HCT116 (cell line): ENCODE measurements at regions not wholly inside any gene's neighbourhood (a gene's known extent, or its start where the extent isn't known, plus 50 kb on each side); places are given as distances from the start of the nearest gene placed in this dataset.

Experiments used
- ATAC-seq: fragments of 200-7000 bp; cut with Tn5 transposase; 2 replicates; pipeline ENCODE4 v1.9.1; 2020; ENCODE audit warnings: mild to moderate bottlenecking, moderate library complexity
- BruUV-seq: library from RNA; stranded (reverse); fragments of 400-500 nt; replicated peaks from 2 replicates; lab custom pipeline; 2021; lab: Mats Ljungman, UMichigan
- CTCF ChIA-PET: fragments of 300-600 bp; sonication (Branson Sonifier 250); formaldehyde crosslinking; loops from one replicate; lab custom pipeline; 2021; ENCODE audit warnings: antibody characterized with exemption; lab: Charles Lee
- POLR2A ChIA-PET: fragments of 300-600, 350-600 bp; sonication (Branson Sonifier 250); formaldehyde crosslinking; loops from one replicate; lab custom pipeline; 2021; ENCODE audit warnings: antibody characterized with exemption; lab: Charles Lee
- RAD21 ChIA-PET, 2 experiments: fragments of 300-600 bp; sonication (Branson Sonifier 250); formaldehyde crosslinking; loops; one replicate each; lab custom pipeline; 2023; ENCODE audit warnings: low total read pairs in 2 of 2; ENCODE audit not compliant: uncharacterized antibody in 2 of 2, unreplicated experiment in 2 of 2, low non-redundant PET in 1 of 2; lab: Charles Lee
- DNase-seq: peaks from one replicate; pipeline ENCODE4 v3.0.0-alpha.2; 2010; ENCODE audit warnings: low read depth, low spot score
- H2AFZ ChIP-seq: fragments of 200-600 bp; shearing (Covaris generic), sonication (generic); 2 replicates; pipeline ENCODE4 v1.6.1; 2017; ENCODE audit warnings: low read depth, mixed run types, mixed read lengths, antibody characterized with exemption, low read length; ENCODE audit not compliant: poor library complexity, severe bottlenecking
- H3K27ac ChIP-seq: 2 replicates; pipeline ENCODE4 v1.5.1; 2012; ENCODE audit warnings: low read depth, low read length
- H3K27me3 ChIP-seq: fragments of 200-600 bp; sonication (generic); 2 replicates; pipeline ENCODE4 v1.6.1; 2016; ENCODE audit warnings: mixed run types, low read length, mixed read lengths; ENCODE audit not compliant: insufficient read depth
- H3K36me3 ChIP-seq, 2 experiments: fragments of 200-500 bp in 1 of 2; fragments of 200-600 bp in 1 of 2; sonication (Bioruptor generic) in 1 of 2; sonication (generic) in 1 of 2; 2 replicates each; pipeline versions ENCODE4 v1.5.1 to v1.6.1; 2014 to 2016; ENCODE audit warnings: low read length in 2 of 2, inconsistent platforms in 1 of 2, mixed read lengths in 1 of 2, mixed run types in 1 of 2; ENCODE audit not compliant: insufficient read depth in 2 of 2, control insufficient read depth in 1 of 2
- H3K4me1 ChIP-seq, 2 experiments: fragments of 200-600 bp in 1 of 2; sonication (generic) in 1 of 2; 2 replicates each; pipeline versions ENCODE4 v1.5.1 to v1.6.1; 2012 to 2017; ENCODE audit warnings: low read length in 2 of 2, inconsistent platforms in 1 of 2, mild to moderate bottlenecking in 1 of 2, mixed read lengths in 1 of 2, mixed run types in 1 of 2, moderate library complexity in 1 of 2; ENCODE audit not compliant: insufficient read depth in 2 of 2, control insufficient read depth in 1 of 2
- H3K4me2 ChIP-seq: fragments of 200-600 bp; sonication (generic); 2 replicates; pipeline ENCODE4 v1.6.1; 2017; ENCODE audit warnings: mixed run types, low read length, mixed read lengths
- H3K4me3 ChIP-seq, 2 experiments: fragments of 200-600 bp in 1 of 2; sonication (generic) in 1 of 2; replicated peaks in 1 of 2; 2 replicates each; pipeline ENCODE4 v1.5.1; 2011 to 2016; ENCODE audit warnings: low read length in 2 of 2, control low read depth in 1 of 2, low read depth in 1 of 2, mild to moderate bottlenecking in 1 of 2, mixed read lengths in 1 of 2, mixed run types in 1 of 2
- H3K79me2 ChIP-seq: fragments of 200-600 bp; sonication (generic); 2 replicates; pipeline ENCODE4 v1.6.1; 2017; ENCODE audit warnings: mild to moderate bottlenecking, mixed run types, low read length, moderate library complexity, mixed read lengths; ENCODE audit not compliant: insufficient read depth
- H3K9ac ChIP-seq: fragments of 200-600 bp; sonication (generic); 2 replicates; pipeline ENCODE4 v1.6.1; 2016; ENCODE audit warnings: low read length, mixed read lengths
- H3K9me2 ChIP-seq: fragments of 200-600 bp; sonication (generic), shearing (Covaris generic); 2 replicates; pipeline ENCODE4 v1.6.1; 2017; ENCODE audit warnings: mixed run types, mild to moderate bottlenecking, moderate library complexity; ENCODE audit not compliant: insufficient read depth
- H3K9me3 ChIP-seq, 2 experiments: fragments of 200-500 bp in 1 of 2; fragments of 200-600 bp in 1 of 2; sonication (Bioruptor generic) in 1 of 2; sonication (generic) in 1 of 2; 2 replicates each; pipeline ENCODE4 v1.6.1; 2014 to 2017; ENCODE audit warnings: low read length in 2 of 2, mixed read lengths in 2 of 2, inconsistent platforms in 1 of 2, low read depth in 1 of 2, mild to moderate bottlenecking in 1 of 2, mixed run types in 1 of 2, moderate library complexity in 1 of 2; ENCODE audit not compliant: control insufficient read depth in 1 of 2, insufficient read depth in 1 of 2
- H4K20me1 ChIP-seq: fragments of 200-600 bp; sonication (generic), shearing (Covaris generic); 2 replicates; pipeline ENCODE4 v1.6.1; 2017; ENCODE audit warnings: mixed run types, mild to moderate bottlenecking, moderate library complexity; ENCODE audit not compliant: insufficient read depth
- CBX3 ChIP-seq: IDR thresholded peaks from 2 replicates; pipeline ENCODE4 v1.6.1; 2012; ENCODE audit warnings: low read depth
- CTCF ChIP-seq, 3 experiments: fragments of 200-600 bp in 1 of 3; sonication (generic) in 1 of 3; IDR thresholded peaks in 2 of 3; conservative IDR thresholded peaks in 1 of 3; 2 replicates each; pipeline ENCODE4 v1.5.1; 2012 to 2017; ENCODE audit warnings: low read depth in 2 of 3, low read length in 2 of 3, antibody characterized with exemption in 1 of 3, borderline replicate concordance in 1 of 3, control low read depth in 1 of 3, mild to moderate bottlenecking in 1 of 3, mixed read lengths in 1 of 3, mixed run types in 1 of 3, moderate library complexity in 1 of 3; ENCODE audit not compliant: insufficient read depth in 1 of 3
- ELF1 ChIP-seq: IDR thresholded peaks from 2 replicates; pipeline ENCODE4 v1.6.1; 2012; ENCODE audit warnings: low read depth, borderline replicate concordance
- FOSL1 ChIP-seq: IDR thresholded peaks from 2 replicates; pipeline ENCODE4 v1.6.1; 2012; ENCODE audit warnings: low read depth
- SIN3A ChIP-seq: IDR thresholded peaks from 2 replicates; pipeline ENCODE4 v1.6.1; 2012; ENCODE audit warnings: low read depth
- SP1 ChIP-seq: IDR thresholded peaks from 2 replicates; pipeline ENCODE4 v1.6.1; 2012; ENCODE audit warnings: low read depth
- SRF ChIP-seq: IDR thresholded peaks from 2 replicates; pipeline ENCODE4 v1.6.1; 2012; ENCODE audit warnings: low read depth
- intact Hi-C: fragments of 100-400 bp; cut with micrococcal nuclease; formaldehyde crosslinking; loops from 2 replicates; pipeline ENCODE4 v1.10.0; 2022
- TF ChIP-seq, protein P1 (sequence below): IDR thresholded peaks from 2 replicates; pipeline ENCODE4 v1.6.1; 2012; ENCODE audit warnings: low read depth

- no peaks in the 10 kb centered on the region for H3K4me1 ChIP-seq
- no peak overlapping the region for H2AFZ ChIP-seq
- H3K36me3 ChIP-seq: no peaks in the 10 kb centered on the region
- DNase-seq: no peak
- H3K9me2 ChIP-seq: no peaks in the 10 kb centered on the region
- H4K20me1 ChIP-seq: no peaks in the 10 kb centered on the region
- POLR2A ChIA-PET: no interaction called here
- no peak overlapping the region for H3K27ac ChIP-seq
- RAD21 ChIA-PET: no interaction called here
- peaks cover 64% of the 10 kb centered on the region for H3K27me3 ChIP-seq
- intact Hi-C loops: no loop called here
- no peaks in the 10 kb centered on the region for H3K9me3 ChIP-seq
- TF ChIP-seq CBX3 (no peak), ELF1 (no peak), FOSL1 (no peak), SRF (no peak), SIN3A (no peak), SP1 (no peak), CTCF (IDR thresholded peaks at IDR 0.05 in 2 of 3, conservative IDR thresholded peaks at IDR 0.05 in 1 of 3; ENCODE audit: borderline replicate concordance in 1 of 3, insufficient read depth in 1 of 3, low read depth in 2 of 3, low read length in 2 of 3) (no peak)
- TF ChIP-seq, protein P1, sequence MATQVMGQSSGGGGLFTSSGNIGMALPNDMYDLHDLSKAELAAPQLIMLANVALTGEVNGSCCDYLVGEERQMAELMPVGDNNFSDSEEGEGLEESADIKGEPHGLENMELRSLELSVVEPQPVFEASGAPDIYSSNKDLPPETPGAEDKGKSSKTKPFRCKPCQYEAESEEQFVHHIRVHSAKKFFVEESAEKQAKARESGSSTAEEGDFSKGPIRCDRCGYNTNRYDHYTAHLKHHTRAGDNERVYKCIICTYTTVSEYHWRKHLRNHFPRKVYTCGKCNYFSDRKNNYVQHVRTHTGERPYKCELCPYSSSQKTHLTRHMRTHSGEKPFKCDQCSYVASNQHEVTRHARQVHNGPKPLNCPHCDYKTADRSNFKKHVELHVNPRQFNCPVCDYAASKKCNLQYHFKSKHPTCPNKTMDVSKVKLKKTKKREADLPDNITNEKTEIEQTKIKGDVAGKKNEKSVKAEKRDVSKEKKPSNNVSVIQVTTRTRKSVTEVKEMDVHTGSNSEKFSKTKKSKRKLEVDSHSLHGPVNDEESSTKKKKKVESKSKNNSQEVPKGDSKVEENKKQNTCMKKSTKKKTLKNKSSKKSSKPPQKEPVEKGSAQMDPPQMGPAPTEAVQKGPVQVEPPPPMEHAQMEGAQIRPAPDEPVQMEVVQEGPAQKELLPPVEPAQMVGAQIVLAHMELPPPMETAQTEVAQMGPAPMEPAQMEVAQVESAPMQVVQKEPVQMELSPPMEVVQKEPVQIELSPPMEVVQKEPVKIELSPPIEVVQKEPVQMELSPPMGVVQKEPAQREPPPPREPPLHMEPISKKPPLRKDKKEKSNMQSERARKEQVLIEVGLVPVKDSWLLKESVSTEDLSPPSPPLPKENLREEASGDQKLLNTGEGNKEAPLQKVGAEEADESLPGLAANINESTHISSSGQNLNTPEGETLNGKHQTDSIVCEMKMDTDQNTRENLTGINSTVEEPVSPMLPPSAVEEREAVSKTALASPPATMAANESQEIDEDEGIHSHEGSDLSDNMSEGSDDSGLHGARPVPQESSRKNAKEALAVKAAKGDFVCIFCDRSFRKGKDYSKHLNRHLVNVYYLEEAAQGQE: no peak
- no peak for ATAC-seq
- H3K4me3 ChIP-seq: no peak overlapping the region
- H3K4me2 ChIP-seq: no peak overlapping the region
- no peak overlapping the region for H3K9ac ChIP-seq
- no TSS peak for BruUV-seq
- H3K79me2 ChIP-seq: no peaks in the 10 kb centered on the region
- CTCF ChIA-PET: no interaction called here
Observed at GRCh38 chr22:27327497-27327896, 474.1 kb downstream of the MN1 start.
